IMR-90 (cell line): ENCODE measurements at regions not wholly inside any gene's neighbourhood (a gene's known extent, or its start where the extent isn't known, plus 50 kb on each side); places are given as distances from the start of the nearest gene placed in this dataset.

ENCODE experiments used
- ATAC-seq: fragments of 200-7000 bp; cut with Tn5 transposase; 2 replicates; pipeline ENCODE4 v1.9.1; 2020; ENCODE audit warnings: low read depth, mild to moderate bottlenecking, moderate library complexity
- BruUV-seq: library from RNA; stranded (reverse); fragments of 400-500 nt; replicated peaks from 2 replicates; lab custom pipeline; 2021; lab: Mats Ljungman, UMichigan
- CTCF ChIA-PET: fragments of 300-600 bp; formaldehyde crosslinking; extraction: SDS; loops from one replicate; lab custom pipeline; 2021; ENCODE audit warnings: antibody characterized with exemption; lab: Yijun Ruan, JAX
- POLR2A ChIA-PET: fragments of 300-600 bp; sonication (Branson Sonifier 250); formaldehyde crosslinking; loops from one replicate; lab custom pipeline; 2022; ENCODE audit warnings: antibody characterized with exemption; ENCODE audit not compliant: unreplicated experiment; lab: Charles Lee
- DNase-seq: peaks from one replicate; pipeline ENCODE4 v3.0.0; 2013
- H2AFZ ChIP-seq: replicated peaks from 2 replicates; pipeline ENCODE3; 2013; ENCODE audit warnings: low read length, mild to moderate bottlenecking; ENCODE audit not compliant: poor library complexity
- H2AK5ac ChIP-seq: 2 replicates; pipeline ENCODE4 v1.6.1; 2013; ENCODE audit warnings: low read depth, low read length, inconsistent platforms
- H2AK9ac ChIP-seq: replicated peaks from 2 replicates; pipeline ENCODE3; 2013; ENCODE audit warnings: mild to moderate bottlenecking, low read depth, low read length, moderate library complexity; ENCODE audit not compliant: poor library complexity
- H2BK120ac ChIP-seq: 2 replicates; pipeline ENCODE4 v1.6.1; 2013; ENCODE audit warnings: low read depth, low read length, inconsistent platforms
- H2BK15ac ChIP-seq: 3 replicates; pipeline ENCODE4 v1.6.1; 2013; ENCODE audit warnings: low read depth, low read length, inconsistent platforms
- H2BK20ac ChIP-seq: 2 replicates; pipeline ENCODE4 v1.6.1; 2013; ENCODE audit warnings: low read depth, mild to moderate bottlenecking, inconsistent platforms, low read length, moderate library complexity
- H2BK5ac ChIP-seq: 2 replicates; pipeline ENCODE4 v1.6.1; 2013; ENCODE audit warnings: mild to moderate bottlenecking, low read depth, low read length, inconsistent platforms; ENCODE audit not compliant: poor library complexity, severe bottlenecking
- H3K14ac ChIP-seq: replicated peaks from 2 replicates; pipeline ENCODE4 v1.6.1; 2013; ENCODE audit warnings: low read depth, low read length, inconsistent platforms
- H3K18ac ChIP-seq: 2 replicates; pipeline ENCODE4 v1.6.1; 2013; ENCODE audit warnings: low read depth, low read length, control low read depth
- H3K23ac ChIP-seq: 2 replicates; pipeline ENCODE4 v1.6.1; 2013; ENCODE audit warnings: low read depth, low read length, inconsistent platforms
- H3K27ac ChIP-seq: 2 replicates; pipeline ENCODE4 v1.5.1; 2013; ENCODE audit warnings: mild to moderate bottlenecking, control low read depth, low read length; ENCODE audit not compliant: insufficient read depth
- H3K27me3 ChIP-seq: 2 replicates; pipeline ENCODE4 v1.6.1; 2013; ENCODE audit warnings: low read length; ENCODE audit not compliant: control insufficient read depth, insufficient read depth
- H3K36me3 ChIP-seq: 2 replicates; pipeline ENCODE4 v1.6.1; 2013; ENCODE audit warnings: low read length, mixed read lengths; ENCODE audit not compliant: control insufficient read depth, insufficient read depth
- H3K4ac ChIP-seq: 2 replicates; pipeline ENCODE4 v1.6.1; 2013; ENCODE audit warnings: low read depth, low read length, inconsistent platforms
- H3K4me1 ChIP-seq: 2 replicates; pipeline ENCODE4 v1.6.1; 2013; ENCODE audit warnings: low read length, mixed read lengths; ENCODE audit not compliant: control insufficient read depth, insufficient read depth
- H3K4me2 ChIP-seq: 2 replicates; pipeline ENCODE4 v1.6.1; 2013; ENCODE audit warnings: low read depth, mild to moderate bottlenecking, control low read depth, low read length, moderate library complexity
- H3K4me3 ChIP-seq: 2 replicates; pipeline ENCODE4 v1.5.1; 2013; ENCODE audit warnings: low read depth, mild to moderate bottlenecking, control low read depth, low read length, moderate library complexity; ENCODE audit not compliant: insufficient read depth
- H3K56ac ChIP-seq: 2 replicates; pipeline ENCODE4 v1.6.1; 2013; ENCODE audit warnings: low read length, inconsistent platforms; ENCODE audit not compliant: insufficient read depth; ENCODE audit errors: extremely low read depth
- H3K79me1 ChIP-seq, 2 experiments: 2 replicates each; pipeline ENCODE4 v1.6.1; 2013; ENCODE audit warnings: low read length in 2 of 2, inconsistent platforms in 1 of 2, low read depth in 1 of 2
- H3K9ac ChIP-seq: 2 replicates; pipeline ENCODE4 v1.6.1; 2013; ENCODE audit warnings: low read depth, low read length, control low read depth
- H3K9me1 ChIP-seq: 2 replicates; pipeline ENCODE4 v1.6.1; 2013; ENCODE audit warnings: low read length, inconsistent platforms; ENCODE audit not compliant: insufficient read depth
- H3K9me3 ChIP-seq: 2 replicates; pipeline ENCODE4 v1.6.1; 2013; ENCODE audit warnings: low read length; ENCODE audit not compliant: control insufficient read depth, insufficient read depth
- H4K20me1 ChIP-seq: 2 replicates; pipeline ENCODE4 v1.6.1; 2013; ENCODE audit warnings: low read length, inconsistent platforms; ENCODE audit not compliant: insufficient read depth
- H4K5ac ChIP-seq: 2 replicates; pipeline ENCODE4 v1.6.1; 2013; ENCODE audit warnings: mild to moderate bottlenecking, low read depth, low read length, control low read depth
- H4K8ac ChIP-seq, 2 experiments: 2 replicates each; pipeline ENCODE4 v1.6.1; 2013; ENCODE audit warnings: low read depth in 2 of 2, low read length in 2 of 2, control low read depth in 1 of 2, inconsistent platforms in 1 of 2
- H4K91ac ChIP-seq: 2 replicates; pipeline ENCODE4 v1.6.1; 2013; ENCODE audit warnings: low read depth, low read length, inconsistent platforms; ENCODE audit not compliant: insufficient read depth
- BHLHE40 ChIP-seq: fragments of 150-350 bp; IDR thresholded peaks from 2 replicates; pipeline ENCODE4 v1.6.1; 2016; ENCODE audit warnings: mild to moderate bottlenecking, low read depth, low read length
- CEBPB ChIP-seq: IDR thresholded peaks from 2 replicates; pipeline ENCODE4 v1.6.1; 2012; ENCODE audit warnings: low read depth, low read length, improper control_type of control experiment
- FOS ChIP-seq: fragments of 150-350 bp; IDR thresholded peaks from 2 replicates; pipeline ENCODE4 v1.6.1; 2016; ENCODE audit warnings: low read depth, low read length
- WGBS, 2 experiments: methylation state at CpG; one replicate each; pipeline versions ENCODE4 v1.1.5 to v1.1.7; 2013; ENCODE audit warnings: missing lambda C conversion rate in 2 of 2; ENCODE audit not compliant: insufficient read length in 1 of 2; ENCODE audit errors: extremely low coverage in 2 of 2; 5-methylcytosine and 5-hydroxymethylcytosine counted together
- dilution Hi-C: fragments of 300-500 bp; cut with HindIII; formaldehyde crosslinking; loops from one replicate; pipeline ENCODE4 v1.14.3; 2018; ENCODE audit warnings: low sequenced_read_pairs; ENCODE audit not compliant: unreplicated experiment
- in situ Hi-C: fragments of 300-500 bp; cut with MboI; formaldehyde crosslinking; loops from 3 replicates; pipeline ENCODE4 v1.14.3; 2019; ENCODE audit warnings: low sequenced_read_pairs, inconsistent platforms, mixed read lengths
- intact Hi-C: fragments of 100-400 bp; cut with micrococcal nuclease; formaldehyde crosslinking; loops from 2 replicates; pipeline ENCODE4 v1.10.0; 2022

- Histone ChIP-seq H3K23ac (no peak overlapping the region), H3K9me1 (0 out of 2 replicates have a peak, but pooled peaks cover 2% of the 10 kb centered on the region), H2BK120ac (no peak overlapping the region), H3K14ac (no peak overlapping the region), H3K79me1 (no peaks in the 10 kb centered on the region), H3K9ac (no peak overlapping the region), H2AFZ (no peak overlapping the region), H3K4me3 (no peak overlapping the region), H4K5ac (no peak overlapping the region), H3K18ac (no peak overlapping the region), H2BK15ac (no peak overlapping the region), H2BK20ac (no peak overlapping the region), H3K36me3 (no peaks in the 10 kb centered on the region), H4K91ac (no peak overlapping the region), H3K4me1 (no peaks in the 10 kb centered on the region), H3K4me2 (no peak overlapping the region), H2BK5ac (no peak overlapping the region), H3K27me3 (no peaks in the 10 kb centered on the region; the same call in 1 of the 2 replicates), H2AK9ac (no peak overlapping the region), H4K20me1 (no peaks in the 10 kb centered on the region), H3K9me3 (no peaks in the 10 kb centered on the region), H4K8ac (no peak overlapping the region), H3K4ac (no peak overlapping the region), H3K56ac (no peak overlapping the region), H2AK5ac (no peak overlapping the region), H3K27ac (no peak overlapping the region)
- DNase-seq (peak; percentile 72), ATAC-seq (no peak)
- ChIA-PET CTCF (interaction anchor here (0.7 to 1.2 kb wide), 2 partner anchors 93 to 193 kb away, joined by 3 to 5 read pairs; no protein-coding TSS in a partner anchor), POLR2A (no interaction called here)
- WGBS, 2 experiments, result no CpG with 5 or more reads among the region's 3 CpGs
- no TSS peak for BruUV-seq
- TF ChIP-seq CEBPB, result no peak
- TF ChIP-seq FOS, result 0 out of 2 replicates have a peak, but pooled peaks have one; percentile 23
- TF ChIP-seq BHLHE40, result no peak
- intact Hi-C loops (loop anchor here (5.0 kb wide), 3 partner anchors 82 to 368 kb away; partner anchors contain the start of gene CCDC71L), in situ Hi-C loops (no loop called here), dilution Hi-C loops (no loop called here)
These were observed 84.6 kb upstream of the NAMPT start for GRCh38 chr7:106369352-106369751.
